GM18868 (cell line): ENCODE measurements at regions not wholly inside any gene's neighbourhood (a gene's known extent, or its start where the extent isn't known, plus 50 kb on each side); places are given as distances from the start of the nearest gene placed in this dataset.

ENCODE experiments used
- ATAC-seq: cut with Tn5 transposase; IDR thresholded peaks from one replicate; pipeline ENCODE4 v1.9.1; 2021; ENCODE audit warnings: mild to moderate bottlenecking, moderate library complexity; ENCODE audit not compliant: unreplicated experiment

GRCh38 chr2:17085546-17086202, 420.0 kb upstream of the CYRIA start:
- ATAC-seq, result no peak

GRCh38 chr2:17084877-17085276, 419.2 kb upstream of the CYRIA start:
- no peak for ATAC-seq

GRCh38 chr2:17083902-17084301, 418.3 kb upstream of the CYRIA start:
- no peak for ATAC-seq

DNA sequence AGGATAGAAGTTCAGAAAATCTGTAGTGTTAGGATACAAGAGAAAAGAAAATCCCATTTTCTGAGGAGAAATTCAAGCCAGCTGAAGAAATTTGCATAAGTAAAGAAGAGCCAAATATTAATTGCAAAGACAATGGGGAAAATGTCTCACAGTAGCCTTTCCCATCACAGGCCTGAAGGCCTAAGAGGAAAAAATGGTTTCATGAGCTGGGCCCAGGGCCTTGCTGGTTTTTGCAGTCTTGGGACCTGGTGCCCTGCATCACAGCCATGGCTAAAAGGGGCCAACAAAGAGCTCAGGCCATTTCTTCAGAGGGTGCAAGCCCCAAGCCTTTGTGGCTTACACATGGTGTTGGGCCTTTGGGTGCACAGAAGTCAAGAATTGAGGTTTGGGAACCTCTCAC, 413.6 kb upstream of the CYRIA start:
- ATAC-seq, result no peak

- no peak for ATAC-seq
Measured at GRCh38 chr2:17076533-17076932, 410.9 kb upstream of the CYRIA start.

DNA sequence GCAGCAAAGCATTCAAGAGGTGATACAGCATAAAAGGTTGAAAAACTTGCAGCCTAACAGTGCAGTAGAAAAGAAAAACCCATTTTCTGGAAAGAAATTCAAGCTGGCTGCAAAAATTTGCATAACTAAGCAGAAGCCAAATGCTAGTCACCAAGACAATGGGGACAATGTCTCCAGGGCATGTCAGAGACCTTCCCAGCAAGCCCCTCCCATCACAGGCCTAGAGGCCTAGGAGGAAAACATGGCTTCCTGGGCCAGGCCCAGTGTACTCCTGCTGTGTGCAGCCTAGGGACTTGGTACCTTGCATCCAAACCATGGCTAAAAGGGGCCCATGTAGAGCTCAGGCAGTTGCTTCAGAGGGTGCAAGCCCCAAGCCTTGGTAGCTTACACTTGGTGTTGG, 405.1 kb upstream of the CYRIA start:
- no peak for ATAC-seq

- no peak for ATAC-seq
Measured at GRCh38 chr2:17069564-17069963, 403.9 kb upstream of the CYRIA start.

DNA sequence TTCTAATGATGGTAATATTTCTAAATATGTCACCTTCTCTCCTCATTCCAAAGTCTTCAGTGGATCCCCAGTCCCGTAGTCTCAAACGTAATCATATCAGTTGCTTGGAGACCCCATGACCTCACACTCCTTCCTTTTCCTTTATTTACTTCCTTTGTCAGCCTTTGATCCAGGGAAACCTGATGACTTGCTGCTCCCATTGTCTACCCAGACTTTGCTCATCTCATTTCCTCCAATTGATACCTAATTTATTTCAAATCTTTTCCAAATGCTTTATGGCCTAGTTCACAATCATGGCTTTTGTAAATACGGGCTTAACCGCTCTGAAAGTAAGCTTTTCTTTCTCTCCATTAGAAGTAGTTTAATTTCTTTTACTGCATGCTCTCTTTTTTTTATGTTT, 402.4 kb upstream of the CYRIA start:
- ATAC-seq, result no peak

- no peak for ATAC-seq
Measured at GRCh38 chr2:17065536-17065935, 399.9 kb upstream of the CYRIA start.

DNA sequence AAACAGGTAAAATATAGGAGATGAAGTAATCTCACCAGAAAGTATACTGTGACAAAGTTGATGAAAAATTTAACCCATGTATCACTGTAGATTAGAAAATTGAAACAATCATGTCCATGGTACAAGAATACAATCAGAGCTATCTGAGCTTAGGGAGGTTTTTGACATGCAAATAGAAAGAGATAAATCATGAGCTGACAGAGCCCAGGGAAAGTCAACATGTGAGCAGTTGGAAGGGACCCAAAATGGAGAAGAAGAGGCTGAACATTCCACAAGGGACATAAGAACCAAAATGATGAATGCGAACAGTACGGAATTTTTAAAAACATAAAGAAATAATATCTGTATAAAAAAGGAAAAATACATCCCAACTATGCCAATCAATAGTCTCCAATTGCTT, 395.4 kb upstream of the CYRIA start:
- no peak for ATAC-seq

GRCh38 chr2:17059458-17059857, 393.8 kb upstream of the CYRIA start:
- no peak for ATAC-seq

GRCh38 chr2:17058772-17059402, 393.3 kb upstream of the CYRIA start:
- no peak for ATAC-seq

- no peak for ATAC-seq
Measured at GRCh38 chr2:17057109-17058017, 391.7 kb upstream of the CYRIA start.

DNA sequence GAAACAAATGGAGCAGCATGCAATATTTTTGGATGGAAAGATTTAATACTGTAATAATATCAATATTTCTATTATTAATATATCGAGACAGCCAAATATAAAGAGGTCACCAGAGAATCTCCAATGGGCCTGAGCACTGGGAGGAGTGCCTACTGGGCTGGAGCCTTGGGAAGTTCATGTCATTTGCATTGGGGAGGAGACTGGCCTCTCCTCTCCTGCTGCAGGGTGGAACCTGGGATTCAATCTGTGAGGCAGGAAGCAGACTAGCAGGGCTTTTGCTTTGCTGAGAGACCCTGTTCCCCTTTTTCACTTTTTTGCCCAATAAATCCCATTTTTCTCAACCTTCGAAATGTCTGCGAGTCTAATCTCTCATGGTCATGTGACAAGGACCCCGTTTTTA, 390.6 kb upstream of the CYRIA start:
- ATAC-seq, result no peak

- no peak for ATAC-seq
Measured at GRCh38 chr2:17052001-17052400, 386.4 kb upstream of the CYRIA start.

- ATAC-seq, result no peak
Measured at GRCh38 chr2:17051538-17051937, 385.9 kb upstream of the CYRIA start.

- no peak for ATAC-seq
Measured at GRCh38 chr2:17043173-17043572, 377.5 kb upstream of the CYRIA start.

- no peak for ATAC-seq
Measured at GRCh38 chr2:17036361-17036760, 370.7 kb upstream of the CYRIA start.

DNA sequence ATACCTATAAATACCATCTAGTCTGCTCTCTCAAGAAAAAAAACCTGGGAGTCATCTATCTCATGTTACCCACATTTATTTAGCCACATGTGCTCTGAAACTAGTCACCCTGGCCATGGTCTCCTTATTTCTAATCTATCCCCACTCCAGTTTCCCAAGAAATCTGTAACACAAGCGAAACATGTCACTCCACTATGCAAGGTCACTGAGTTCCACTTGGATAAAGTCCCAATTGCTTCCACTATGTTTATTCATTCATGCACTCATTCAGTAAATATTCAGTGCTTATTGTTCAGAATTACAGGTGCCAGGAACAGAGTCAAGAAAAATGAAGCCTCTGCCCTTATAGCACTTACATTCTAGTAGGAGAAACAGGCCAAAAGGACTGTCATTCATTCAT, 369.4 kb upstream of the CYRIA start:
- ATAC-seq, result no peak

GRCh38 chr2:17030047-17030446, 364.4 kb upstream of the CYRIA start:
- no peak for ATAC-seq

GRCh38 chr2:17012297-17012696, 346.7 kb upstream of the CYRIA start:
- no peak for ATAC-seq

DNA sequence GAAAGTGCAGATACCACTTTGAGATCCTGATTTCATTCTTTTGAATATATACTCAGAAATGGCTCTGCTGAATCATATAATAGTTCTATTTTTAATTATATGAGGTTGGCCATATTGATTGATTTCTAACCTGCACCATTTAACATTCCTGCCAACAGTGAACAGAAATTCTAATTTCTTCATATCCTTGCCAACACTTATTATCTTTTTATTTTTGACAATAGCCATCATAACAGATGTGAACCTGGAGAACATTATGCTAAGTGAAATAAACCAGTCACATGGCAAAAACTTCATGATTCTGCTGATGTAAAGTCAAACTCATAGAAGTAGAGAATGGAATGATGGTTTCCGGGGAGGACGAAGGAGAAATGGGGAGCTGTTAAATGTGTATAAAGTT, 344.5 kb upstream of the CYRIA start:
- no peak for ATAC-seq
